OCI-LY1 (cell line): ENCODE measurements at regions not wholly inside any gene's neighbourhood (a gene's known extent, or its start where the extent isn't known, plus 50 kb on each side); places are given as distances from the start of the nearest gene placed in this dataset.

ENCODE experiments used
- EZH2 ChIP-seq: fragments of 200-600 bp; sonication (generic), shearing (Covaris generic); IDR thresholded peaks from 2 replicates; pipeline ENCODE4 v1.8.0; 2017; ENCODE audit warnings: borderline replicate concordance, mixed run types, mild to moderate bottlenecking, antibody characterized with exemption, low read length, moderate library complexity, mixed read lengths
- TF ChIP-seq, protein P1 (sequence below): fragments of 200-600 bp; sonication (generic), shearing (Covaris generic); IDR thresholded peaks from 2 replicates; pipeline ENCODE4 v1.5.1; 2017; ENCODE audit warnings: mild to moderate bottlenecking, antibody characterized with exemption, low read length, moderate library complexity, mixed read lengths

DNA sequence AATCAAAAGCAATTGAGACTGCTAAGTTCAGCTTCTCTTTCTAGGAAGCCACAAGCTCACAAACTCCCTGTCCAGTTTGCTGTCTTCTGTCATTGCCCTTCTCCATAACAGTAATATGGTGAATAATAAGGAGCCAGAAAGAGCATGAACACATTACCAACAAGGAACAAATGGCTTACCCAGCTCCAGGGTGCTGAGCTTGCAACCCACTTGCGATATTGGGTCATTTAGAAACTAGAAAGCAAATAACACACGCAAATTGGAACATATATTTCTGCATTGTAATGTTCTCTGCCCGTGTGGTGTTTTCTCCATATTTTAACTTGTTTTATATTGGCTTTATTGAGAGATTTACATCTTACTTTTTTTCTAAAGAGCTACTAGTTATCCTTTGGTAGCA, 325.3 kb downstream of the GBE1 start:
- TF ChIP-seq, protein P1, sequence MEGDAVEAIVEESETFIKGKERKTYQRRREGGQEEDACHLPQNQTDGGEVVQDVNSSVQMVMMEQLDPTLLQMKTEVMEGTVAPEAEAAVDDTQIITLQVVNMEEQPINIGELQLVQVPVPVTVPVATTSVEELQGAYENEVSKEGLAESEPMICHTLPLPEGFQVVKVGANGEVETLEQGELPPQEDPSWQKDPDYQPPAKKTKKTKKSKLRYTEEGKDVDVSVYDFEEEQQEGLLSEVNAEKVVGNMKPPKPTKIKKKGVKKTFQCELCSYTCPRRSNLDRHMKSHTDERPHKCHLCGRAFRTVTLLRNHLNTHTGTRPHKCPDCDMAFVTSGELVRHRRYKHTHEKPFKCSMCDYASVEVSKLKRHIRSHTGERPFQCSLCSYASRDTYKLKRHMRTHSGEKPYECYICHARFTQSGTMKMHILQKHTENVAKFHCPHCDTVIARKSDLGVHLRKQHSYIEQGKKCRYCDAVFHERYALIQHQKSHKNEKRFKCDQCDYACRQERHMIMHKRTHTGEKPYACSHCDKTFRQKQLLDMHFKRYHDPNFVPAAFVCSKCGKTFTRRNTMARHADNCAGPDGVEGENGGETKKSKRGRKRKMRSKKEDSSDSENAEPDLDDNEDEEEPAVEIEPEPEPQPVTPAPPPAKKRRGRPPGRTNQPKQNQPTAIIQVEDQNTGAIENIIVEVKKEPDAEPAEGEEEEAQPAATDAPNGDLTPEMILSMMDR = no peak
- no peak for TF ChIP-seq EZH2
